ENCODE measurements at regions not wholly inside any gene's neighbourhood (a gene's known extent, or its start where the extent isn't known, plus 50 kb on each side); places are given as distances from the start of the nearest gene placed in this dataset.
"Not testable (repeated sequence)": the region's sequence is repeated elsewhere in the genome, so short reads cannot be mapped to it uniquely, and the experiment has no call there.

DNA sequence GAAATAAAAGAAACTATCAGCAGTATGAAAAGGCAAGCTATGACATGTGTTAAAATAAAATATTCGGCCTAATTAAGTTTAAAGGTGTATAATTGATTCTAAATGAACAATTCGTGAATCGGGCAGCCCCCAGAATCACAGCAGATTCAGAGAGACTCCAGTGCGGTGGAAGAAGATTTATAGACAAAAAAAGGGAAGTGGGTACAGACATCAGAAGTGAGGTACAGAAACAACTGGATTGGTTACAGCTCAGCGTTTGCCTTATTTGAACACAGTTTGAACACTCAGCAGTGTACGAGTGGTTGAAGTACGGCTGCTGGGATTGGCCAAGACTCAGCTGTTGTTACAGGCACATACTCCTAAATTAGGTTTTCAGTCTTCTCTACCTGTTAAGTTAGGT is 113.1 kb downstream of the POU4F1 start:
- TF ChIP-seq, protein P1, sequence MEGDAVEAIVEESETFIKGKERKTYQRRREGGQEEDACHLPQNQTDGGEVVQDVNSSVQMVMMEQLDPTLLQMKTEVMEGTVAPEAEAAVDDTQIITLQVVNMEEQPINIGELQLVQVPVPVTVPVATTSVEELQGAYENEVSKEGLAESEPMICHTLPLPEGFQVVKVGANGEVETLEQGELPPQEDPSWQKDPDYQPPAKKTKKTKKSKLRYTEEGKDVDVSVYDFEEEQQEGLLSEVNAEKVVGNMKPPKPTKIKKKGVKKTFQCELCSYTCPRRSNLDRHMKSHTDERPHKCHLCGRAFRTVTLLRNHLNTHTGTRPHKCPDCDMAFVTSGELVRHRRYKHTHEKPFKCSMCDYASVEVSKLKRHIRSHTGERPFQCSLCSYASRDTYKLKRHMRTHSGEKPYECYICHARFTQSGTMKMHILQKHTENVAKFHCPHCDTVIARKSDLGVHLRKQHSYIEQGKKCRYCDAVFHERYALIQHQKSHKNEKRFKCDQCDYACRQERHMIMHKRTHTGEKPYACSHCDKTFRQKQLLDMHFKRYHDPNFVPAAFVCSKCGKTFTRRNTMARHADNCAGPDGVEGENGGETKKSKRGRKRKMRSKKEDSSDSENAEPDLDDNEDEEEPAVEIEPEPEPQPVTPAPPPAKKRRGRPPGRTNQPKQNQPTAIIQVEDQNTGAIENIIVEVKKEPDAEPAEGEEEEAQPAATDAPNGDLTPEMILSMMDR (IDR thresholded peaks at IDR 0.05): not testable (repeated sequence)
- TF ChIP-seq POLR2A (IDR thresholded peaks at IDR 0.05): not testable (repeated sequence)
